ENCODE measurements at regions not wholly inside any gene's neighbourhood (a gene's known extent, or its start where the extent isn't known, plus 50 kb on each side); places are given as distances from the start of the nearest gene placed in this dataset.

- no peak for TF ChIP-seq CTCF (IDR thresholded peaks at IDR 0.05)
- no peak for TF ChIP-seq POLR2A (IDR thresholded peaks at IDR 0.05)
Observed at GRCh38 chr12:90250766-90251165, 542.1 kb upstream of the ATP2B1 start.

All from heart left ventricle (tissue), 13 donors.